ENCODE measurements at regions not wholly inside any gene's neighbourhood (a gene's known extent, or its start where the extent isn't known, plus 50 kb on each side); places are given as distances from the start of the nearest gene placed in this dataset.

DNA sequence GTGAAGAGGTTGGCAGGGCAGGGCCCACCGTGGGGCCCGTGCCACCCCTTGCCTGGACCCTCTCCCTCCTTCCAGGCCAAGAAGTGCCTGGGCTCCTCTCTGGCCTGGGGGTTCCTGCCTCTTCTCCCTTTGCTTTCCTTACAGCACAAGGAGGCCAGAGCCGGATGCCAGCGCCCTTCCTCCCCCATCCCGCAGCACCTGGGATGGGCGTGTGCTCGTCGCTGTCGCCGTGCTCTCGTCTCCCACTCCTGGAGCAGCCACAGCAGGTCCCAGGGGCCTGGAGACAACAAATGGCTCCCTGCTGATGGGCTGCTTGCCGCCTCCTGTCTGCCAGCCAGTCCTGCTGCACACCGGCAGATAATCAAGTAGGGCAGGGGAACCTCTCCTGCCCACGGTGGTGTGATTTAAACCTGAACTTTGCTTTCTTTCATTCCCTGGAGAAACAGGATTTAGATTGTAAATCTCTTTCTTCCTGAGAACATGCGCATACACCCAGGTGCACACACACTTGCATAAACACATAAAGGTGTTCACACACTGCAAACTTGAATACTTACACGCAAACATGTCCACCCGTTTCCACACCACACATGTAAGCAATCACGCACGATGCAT lies 50.8 kb upstream of the POU3F1 start:
- no peaks in the 10 kb centered on the region for H3K36me3 ChIP-seq
- TF ChIP-seq, protein P1, sequence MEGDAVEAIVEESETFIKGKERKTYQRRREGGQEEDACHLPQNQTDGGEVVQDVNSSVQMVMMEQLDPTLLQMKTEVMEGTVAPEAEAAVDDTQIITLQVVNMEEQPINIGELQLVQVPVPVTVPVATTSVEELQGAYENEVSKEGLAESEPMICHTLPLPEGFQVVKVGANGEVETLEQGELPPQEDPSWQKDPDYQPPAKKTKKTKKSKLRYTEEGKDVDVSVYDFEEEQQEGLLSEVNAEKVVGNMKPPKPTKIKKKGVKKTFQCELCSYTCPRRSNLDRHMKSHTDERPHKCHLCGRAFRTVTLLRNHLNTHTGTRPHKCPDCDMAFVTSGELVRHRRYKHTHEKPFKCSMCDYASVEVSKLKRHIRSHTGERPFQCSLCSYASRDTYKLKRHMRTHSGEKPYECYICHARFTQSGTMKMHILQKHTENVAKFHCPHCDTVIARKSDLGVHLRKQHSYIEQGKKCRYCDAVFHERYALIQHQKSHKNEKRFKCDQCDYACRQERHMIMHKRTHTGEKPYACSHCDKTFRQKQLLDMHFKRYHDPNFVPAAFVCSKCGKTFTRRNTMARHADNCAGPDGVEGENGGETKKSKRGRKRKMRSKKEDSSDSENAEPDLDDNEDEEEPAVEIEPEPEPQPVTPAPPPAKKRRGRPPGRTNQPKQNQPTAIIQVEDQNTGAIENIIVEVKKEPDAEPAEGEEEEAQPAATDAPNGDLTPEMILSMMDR (IDR thresholded peaks at IDR 0.05), result no peak
- ATAC-seq (ENCODE audit: insufficient number of reproducible peaks, low FRiP score, low read depth) (no peak), DNase-seq (ENCODE audit: low spot score) (no peak)
- no peak overlapping the region for H3K4me3 ChIP-seq
- H3K27ac ChIP-seq, result no peak overlapping the region
- H3K9me3 ChIP-seq, result no peaks in the 10 kb centered on the region
- H3K4me1 ChIP-seq (ENCODE audit: control insufficient read depth in 1 of 2, low read depth in 2 of 2), result no peaks in the 10 kb centered on the region
- H3K27me3 ChIP-seq (replicated peaks; ENCODE audit: insufficient read depth), result no peaks in the 10 kb centered on the region

All from thoracic aorta (tissue), 2 donors.